Psoas muscle (tissue), 7 donors: ENCODE measurements at regions not wholly inside any gene's neighbourhood (a gene's known extent, or its start where the extent isn't known, plus 50 kb on each side); places are given as distances from the start of the nearest gene placed in this dataset.

ENCODE experiments used
- ATAC-seq, 4 donors: fragments of 200-7000 bp; cut with Tn5 transposase; one replicate each; pipeline ENCODE4 v1.9.1; 2020; ENCODE audit warnings: moderate library complexity in 3 of 4, mild to moderate bottlenecking in 2 of 4
- DNase-seq, 2 donors: peaks; one replicate each; pipeline ENCODE4 v3.0.0-alpha.2; 2020
- H3K27ac ChIP-seq: fragments of 200-600 bp; one replicate; pipeline ENCODE4 v1.8.0; 2022
- H3K27me3 ChIP-seq, 3 donors: fragments of 200-600 bp in 1 of 3; one replicate each; pipeline versions ENCODE4 v1.6.1 to v1.8.0; 2013 to 2022; ENCODE audit warnings: low read length in 2 of 3, mild to moderate bottlenecking in 2 of 3, moderate library complexity in 1 of 3; ENCODE audit not compliant: insufficient read depth in 3 of 3
- H3K36me3 ChIP-seq, 2 donors: fragments of 200-600 bp in 1 of 2; one replicate each; pipeline versions ENCODE4 v1.6.1 to v1.8.0; 2013 to 2022; ENCODE audit warnings: low read depth in 1 of 2, mild to moderate bottlenecking in 1 of 2, moderate library complexity in 1 of 2; ENCODE audit not compliant: insufficient read depth in 1 of 2
- H3K4me1 ChIP-seq: fragments of 200-600 bp; one replicate; pipeline ENCODE4 v1.8.0; 2022
- H3K4me3 ChIP-seq: fragments of 200-600 bp; one replicate; pipeline ENCODE4 v1.8.0; 2022; ENCODE audit warnings: mild to moderate bottlenecking
- H3K9me3 ChIP-seq: fragments of 200-600 bp; one replicate; pipeline ENCODE4 v1.8.0; 2022
- WGBS, 3 donors: extraction: QIAGEN DNeasy Blood & Tissue Kit; methylation state at CpG; one replicate each; pipeline versions ENCODE4 v1.1.6 to v1.1.7; 2013; 5-methylcytosine and 5-hydroxymethylcytosine counted together
- intact Hi-C, 2 donors: fragments of 100-400 bp; cut with DNase I; formaldehyde crosslinking; loops; one replicate each; pipeline versions ENCODE4 v1.11.0 to v1.14.2; 2022
- TF ChIP-seq, protein P1 (sequence below): fragments of 200-600 bp; IDR thresholded peaks from one replicate; pipeline ENCODE4 v1.8.0; 2022; ENCODE audit warnings: antibody characterized with exemption
- donor health status: healthy with polysubstance abuse.
- donor health status: DM: no; HTN: no; CAD: no; lungs with moderate emphysema.
- donor health status: Bipolar disorder and iron deficiency.
- donor health status: healthy.
- donor health status: DM: yes; HTN: yes; CAD: no.
- donor health status: DM: no; HTN: no; CAD: no.
- donor health status: DM: yes; HTN: yes; CAD: no.

DNA sequence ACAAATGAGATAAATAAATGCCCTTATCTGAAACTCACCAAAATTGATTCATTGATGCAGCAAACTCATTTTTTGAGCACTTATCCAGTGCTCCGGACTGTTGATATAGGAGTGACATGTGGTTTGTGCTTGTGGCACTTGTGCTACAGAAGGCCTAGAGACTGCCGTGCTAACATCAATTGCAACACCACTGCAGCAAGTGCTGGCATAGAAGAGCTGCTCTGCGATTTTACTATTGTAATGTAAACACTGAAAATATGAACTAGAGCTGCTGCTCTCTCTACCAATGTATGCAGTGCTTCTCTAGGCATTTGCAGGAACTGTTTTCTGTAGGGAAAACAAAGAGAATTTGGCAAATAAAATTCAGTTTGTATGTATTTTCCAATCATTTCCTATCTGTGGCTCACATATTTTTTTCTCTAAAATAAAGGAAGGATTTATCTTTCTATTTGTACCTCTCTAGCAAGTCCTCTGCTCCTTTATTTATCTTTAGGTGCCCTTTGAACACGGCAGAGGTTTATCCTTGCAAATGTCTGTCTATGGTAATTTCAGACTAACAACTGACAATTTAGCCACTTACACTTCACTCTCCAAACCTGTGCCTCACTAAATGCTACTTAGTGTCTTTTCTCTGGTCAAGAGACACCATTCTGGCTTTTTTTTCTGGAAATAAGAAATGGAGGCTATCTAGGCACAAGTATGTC lies 409.5 kb upstream of the ADGRL2 start:
- DNase-seq (no peak), ATAC-seq (no peak)
- peaks cover 0 to 2% of the 10 kb centered on the region in 2 donors for H3K36me3 ChIP-seq
- H3K27me3 ChIP-seq: no peaks in the 10 kb centered on the region
- H3K27ac ChIP-seq: no peak overlapping the region
- TF ChIP-seq, protein P1, sequence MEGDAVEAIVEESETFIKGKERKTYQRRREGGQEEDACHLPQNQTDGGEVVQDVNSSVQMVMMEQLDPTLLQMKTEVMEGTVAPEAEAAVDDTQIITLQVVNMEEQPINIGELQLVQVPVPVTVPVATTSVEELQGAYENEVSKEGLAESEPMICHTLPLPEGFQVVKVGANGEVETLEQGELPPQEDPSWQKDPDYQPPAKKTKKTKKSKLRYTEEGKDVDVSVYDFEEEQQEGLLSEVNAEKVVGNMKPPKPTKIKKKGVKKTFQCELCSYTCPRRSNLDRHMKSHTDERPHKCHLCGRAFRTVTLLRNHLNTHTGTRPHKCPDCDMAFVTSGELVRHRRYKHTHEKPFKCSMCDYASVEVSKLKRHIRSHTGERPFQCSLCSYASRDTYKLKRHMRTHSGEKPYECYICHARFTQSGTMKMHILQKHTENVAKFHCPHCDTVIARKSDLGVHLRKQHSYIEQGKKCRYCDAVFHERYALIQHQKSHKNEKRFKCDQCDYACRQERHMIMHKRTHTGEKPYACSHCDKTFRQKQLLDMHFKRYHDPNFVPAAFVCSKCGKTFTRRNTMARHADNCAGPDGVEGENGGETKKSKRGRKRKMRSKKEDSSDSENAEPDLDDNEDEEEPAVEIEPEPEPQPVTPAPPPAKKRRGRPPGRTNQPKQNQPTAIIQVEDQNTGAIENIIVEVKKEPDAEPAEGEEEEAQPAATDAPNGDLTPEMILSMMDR: no peak
- WGBS, 3 donors: 80 to 86% (median 80%) methylated on average over 4 of the region's 4 CpGs
- no peak overlapping the region for H3K4me3 ChIP-seq
- no peaks in the 10 kb centered on the region for H3K9me3 ChIP-seq
- H3K4me1 ChIP-seq: no peaks in the 10 kb centered on the region
- intact Hi-C loops: no loop called here

DNA sequence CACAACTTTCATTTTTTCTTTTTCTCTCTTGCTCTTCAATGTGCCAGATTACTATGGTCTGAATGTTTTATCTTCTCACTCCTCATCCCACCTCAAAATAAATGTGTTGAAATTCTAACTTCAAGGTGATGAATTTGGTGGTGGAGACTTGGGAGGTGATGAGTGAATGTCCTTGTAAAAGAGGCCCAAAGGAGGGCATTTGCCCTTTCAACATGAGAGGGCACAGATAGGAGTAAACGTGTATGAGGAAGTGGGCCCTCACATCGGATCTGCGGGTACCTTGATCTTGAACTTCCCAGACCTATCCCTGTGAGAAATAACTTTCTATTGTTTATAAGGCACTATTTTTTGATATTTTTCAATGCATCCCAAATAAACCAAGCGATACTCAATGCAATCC lies 412.3 kb upstream of the ADGRL2 start:
- no peaks in the 10 kb centered on the region for H3K4me1 ChIP-seq
- no peaks in the 10 kb centered on the region for H3K9me3 ChIP-seq
- peaks cover 0 to 2% of the 10 kb centered on the region in 2 donors for H3K36me3 ChIP-seq
- no peak overlapping the region for H3K4me3 ChIP-seq
- no peak overlapping the region for H3K27ac ChIP-seq
- intact Hi-C loops: no loop called here
- no peaks in the 10 kb centered on the region for H3K27me3 ChIP-seq
- WGBS, 3 donors: 91 to 92% (median 91%) methylated on average over 4 of the region's 4 CpGs
- TF ChIP-seq, protein P1: no peak
- ATAC-seq (no peak), DNase-seq (no peak)

DNA sequence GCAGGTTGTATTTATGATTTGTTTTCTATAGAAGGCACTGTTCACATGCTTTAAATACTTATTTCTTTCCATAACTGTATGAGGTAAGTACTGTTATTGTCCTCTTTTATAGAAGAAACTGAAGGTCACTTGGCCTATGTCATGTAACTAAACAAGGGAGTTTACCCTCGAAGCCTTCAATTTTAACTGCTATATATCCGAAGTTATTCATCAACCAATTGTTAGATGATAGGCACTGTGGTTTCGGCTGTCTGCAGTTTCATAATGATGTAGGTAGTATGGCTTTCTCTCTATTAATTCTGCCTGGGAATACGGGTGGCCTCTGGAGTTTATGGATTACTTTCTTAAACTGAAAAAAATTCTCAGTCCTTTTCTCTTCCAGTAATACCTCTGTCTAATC lies 413.3 kb upstream of the ADGRL2 start:
- Histone ChIP-seq H3K4me1 (no peaks in the 10 kb centered on the region), H3K27me3 (no peaks in the 10 kb centered on the region), H3K4me3 (no peak overlapping the region), H3K36me3 (peaks cover 0 to 2% of the 10 kb centered on the region in 2 donors), H3K27ac (no peak overlapping the region), H3K9me3 (no peaks in the 10 kb centered on the region)
- ATAC-seq (no peak), DNase-seq (no peak)
- intact Hi-C loops: no loop called here
- TF ChIP-seq, protein P1: no peak
- WGBS, 3 donors: 84 to 86% (median 85%) methylated on average over 4 of the region's 4 CpGs

DNA sequence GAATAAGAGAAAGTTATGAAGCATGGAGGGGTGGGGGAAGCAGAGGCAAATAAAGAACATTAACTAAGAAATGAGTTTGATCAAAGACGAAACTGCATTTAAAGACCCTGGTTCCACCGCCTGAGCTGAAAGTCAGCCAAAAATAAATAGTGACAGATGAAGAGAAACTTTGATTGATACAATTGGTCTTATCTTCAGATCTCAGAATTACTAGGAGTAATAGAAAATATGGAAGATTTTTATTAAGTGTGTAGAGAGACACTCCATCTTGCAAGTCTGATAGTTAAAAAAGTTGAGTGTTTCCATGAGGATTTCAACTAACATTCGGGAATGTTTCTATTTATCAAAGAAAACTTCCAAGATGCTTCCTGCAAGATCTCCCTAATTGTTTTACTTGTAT lies 418.2 kb upstream of the ADGRL2 start:
- ATAC-seq: no peak
- TF ChIP-seq, protein P1: no peak
- WGBS, 3 donors: 91 to 93% (median 92%) methylated on average over 3 of the region's 3 CpGs

DNA sequence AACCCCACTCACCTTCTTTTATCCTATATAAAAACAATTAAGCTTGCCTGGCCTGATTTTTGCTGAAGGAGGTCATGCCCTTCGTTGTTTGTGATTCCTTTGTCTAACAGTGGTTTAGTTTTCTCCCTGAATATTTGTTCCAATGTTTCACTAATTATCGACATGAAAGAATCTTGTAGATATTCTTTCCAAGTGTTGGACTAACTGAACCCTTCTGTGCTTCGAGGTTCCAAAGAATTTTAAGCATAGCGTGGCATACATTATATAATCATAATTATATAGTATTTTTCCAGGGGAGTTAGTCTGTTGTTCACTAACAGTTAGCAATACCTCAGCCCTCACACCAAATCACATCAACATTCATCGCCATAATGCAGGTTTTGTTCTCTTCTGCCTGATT lies 418.9 kb upstream of the ADGRL2 start:
- intact Hi-C loops: no loop called here
- Histone ChIP-seq H3K27me3 (no peaks in the 10 kb centered on the region), H3K9me3 (no peaks in the 10 kb centered on the region), H3K4me3 (no peak overlapping the region), H3K36me3 (no peaks in the 10 kb centered on the region), H3K27ac (no peak overlapping the region), H3K4me1 (no peaks in the 10 kb centered on the region)
- DNase-seq: no peak
- TF ChIP-seq, protein P1: no peak
- ATAC-seq: no peak
- WGBS, 3 donors: 51 to 61% (median 53%) methylated on average over 5 of the region's 5 CpGs

More for the DNA sequence above, 418.2 kb upstream of the ADGRL2 start:
- no peak for DNase-seq
- intact Hi-C loops: no loop called here
- Histone ChIP-seq H3K4me1 (no peaks in the 10 kb centered on the region), H3K36me3 (no peaks in the 10 kb centered on the region), H3K9me3 (no peaks in the 10 kb centered on the region), H3K27ac (no peak overlapping the region), H3K27me3 (no peaks in the 10 kb centered on the region), H3K4me3 (no peak overlapping the region)
